ENCODE measurements at regions not wholly inside any gene's neighbourhood (a gene's known extent, or its start where the extent isn't known, plus 50 kb on each side); places are given as distances from the start of the nearest gene placed in this dataset.

DNA sequence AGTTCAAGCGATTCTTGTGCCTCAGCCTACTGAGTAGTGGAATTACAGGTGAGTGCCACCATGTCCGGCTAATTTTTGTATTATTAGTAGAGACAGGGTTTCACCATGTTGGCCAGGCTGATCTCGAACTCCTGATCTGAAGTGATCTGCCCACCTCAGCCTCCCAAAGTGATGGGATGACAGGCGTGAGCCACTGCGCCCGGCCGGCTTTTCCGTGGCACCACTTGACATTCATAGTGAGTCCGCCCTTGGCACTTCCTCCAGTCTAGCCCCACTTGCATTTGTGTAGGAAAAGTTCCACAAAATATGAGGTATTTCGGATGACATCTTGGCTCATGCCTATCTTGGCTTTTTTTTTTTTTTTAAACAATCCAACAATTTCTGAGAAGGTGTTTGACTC is 128.1 kb upstream of the ACBD5 start:
- Histone ChIP-seq H3K9me3 (no peaks in the 10 kb centered on the region), H3K4me1 (no peaks in the 10 kb centered on the region), H3K27me3 (ENCODE audit: insufficient read depth in 3 of 3, low read length in 2 of 3) (no peaks in the 10 kb centered on the region), H3K36me3 (ENCODE audit: insufficient read depth in 1 of 2, low read depth in 1 of 2) (no peaks in the 10 kb centered on the region), H3K27ac (no peak overlapping the region), H3K4me3 (no peak overlapping the region)
- ATAC-seq (no peak), DNase-seq (no peak)
- WGBS, 3 donors: 90 to 93% (median 93%) methylated on average over 10 of the region's 10 CpGs
- intact Hi-C loops (cut with DNase I): no loop called here
- no peak for TF ChIP-seq CTCF (IDR thresholded peaks at IDR 0.05)

DNA sequence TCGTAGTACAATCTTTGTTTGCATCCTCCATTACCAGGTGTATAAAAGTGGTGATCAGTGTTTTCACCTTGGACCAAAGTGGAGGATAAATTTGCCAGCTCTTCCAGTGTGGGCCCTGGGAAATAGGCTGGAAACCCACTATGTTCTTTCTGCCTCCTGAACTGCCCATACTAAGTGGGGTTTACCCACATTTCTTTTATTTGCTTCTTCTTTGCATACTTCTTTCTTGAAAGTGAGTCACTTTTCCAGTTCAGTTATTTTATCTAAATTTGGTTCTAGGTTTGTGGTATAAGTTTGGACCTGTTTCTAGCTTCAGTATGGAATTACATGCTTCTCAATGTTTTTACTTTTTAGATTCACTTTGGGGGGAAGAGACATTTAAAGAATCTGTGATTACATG is 126.2 kb upstream of the ACBD5 start:
- Histone ChIP-seq H3K4me3 (no peak overlapping the region), H3K27me3 (ENCODE audit: insufficient read depth in 3 of 3, low read length in 2 of 3) (no peaks in the 10 kb centered on the region), H3K36me3 (ENCODE audit: insufficient read depth in 1 of 2, low read depth in 1 of 2) (no peaks in the 10 kb centered on the region), H3K4me1 (no peaks in the 10 kb centered on the region), H3K9me3 (no peaks in the 10 kb centered on the region), H3K27ac (no peak overlapping the region)
- no peak for DNase-seq
- no peak for TF ChIP-seq CTCF (IDR thresholded peaks at IDR 0.05)
- ATAC-seq: no peak
- WGBS, 3 donors: 53 to 81% (median 69%) methylated on average over 1 of the region's 1 CpG
- intact Hi-C loops (cut with DNase I): no loop called here

GRCh38 chr10:27364028-27364427 is 123.4 kb upstream of the ACBD5 start:
- no peaks in the 10 kb centered on the region for H3K9me3 ChIP-seq
- DNase-seq (no peak), ATAC-seq (no peak)
- H3K4me1 ChIP-seq: no peaks in the 10 kb centered on the region
- TF ChIP-seq CTCF (IDR thresholded peaks at IDR 0.05): no peak
- intact Hi-C loops (cut with DNase I): no loop called here
- no peaks in the 10 kb centered on the region for H3K36me3 ChIP-seq (ENCODE audit: insufficient read depth in 1 of 2, low read depth in 1 of 2)
- H3K4me3 ChIP-seq: no peak overlapping the region
- H3K27me3 ChIP-seq (ENCODE audit: insufficient read depth in 3 of 3, low read length in 2 of 3): no peaks in the 10 kb centered on the region
- H3K27ac ChIP-seq: no peak overlapping the region
- WGBS, 3 donors: 48 to 61% (median 60%) methylated on average over 8 of the region's 8 CpGs

- no peaks in the 10 kb centered on the region for H3K27me3 ChIP-seq (ENCODE audit: insufficient read depth in 3 of 3, low read length in 2 of 3)
- H3K36me3 ChIP-seq (ENCODE audit: insufficient read depth in 1 of 2, low read depth in 1 of 2): no peaks in the 10 kb centered on the region
- intact Hi-C loops (cut with DNase I): no loop called here
- no peaks in the 10 kb centered on the region for H3K4me1 ChIP-seq
- no peaks in the 10 kb centered on the region for H3K9me3 ChIP-seq
- WGBS, 3 donors: 15 to 22% (median 17%) methylated on average over 3 of the region's 3 CpGs
- H3K4me3 ChIP-seq: no peak overlapping the region
- TF ChIP-seq CTCF (IDR thresholded peaks at IDR 0.05): peak; percentile 50
- H3K27ac ChIP-seq: no peak overlapping the region
- peak in 3 of 4 donors; percentile 57 to 69 (median 64) for ATAC-seq
- peak; percentile 59 to 67 for DNase-seq
Measured at GRCh38 chr10:27360581-27361172, 120.1 kb upstream of the ACBD5 start.

DNA sequence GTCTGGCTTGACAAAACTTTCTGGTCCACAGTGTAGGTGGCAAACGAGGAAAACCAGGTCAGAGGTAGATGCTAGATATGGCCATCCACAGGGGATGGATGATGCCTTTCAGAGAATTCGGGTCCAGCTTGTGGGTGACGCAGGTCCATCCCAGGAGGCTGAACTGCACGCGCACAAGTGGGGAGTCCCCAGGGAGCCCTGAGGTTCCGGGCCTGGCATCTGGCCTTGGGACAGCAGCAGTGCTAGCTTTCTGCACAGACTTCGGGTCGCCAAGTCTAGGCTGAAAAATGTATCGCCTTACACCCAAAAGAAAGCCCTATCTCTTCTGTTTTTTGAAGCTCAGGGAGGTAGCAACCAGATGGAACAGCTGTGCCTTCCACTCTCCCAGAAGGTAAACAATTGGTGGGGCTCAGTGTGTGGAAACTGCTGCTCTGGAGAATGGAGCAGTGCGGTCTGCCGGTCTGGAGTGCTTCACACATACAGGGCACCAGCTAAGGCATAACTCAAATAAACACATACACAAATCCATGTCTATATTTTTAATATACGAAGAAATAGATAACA is 119.3 kb upstream of the ACBD5 start:
- H3K27ac ChIP-seq: no peak overlapping the region
- H3K4me3 ChIP-seq: no peak overlapping the region
- H3K9me3 ChIP-seq: no peaks in the 10 kb centered on the region
- TF ChIP-seq CTCF (IDR thresholded peaks at IDR 0.05): no peak
- H3K36me3 ChIP-seq (ENCODE audit: insufficient read depth in 1 of 2, low read depth in 1 of 2): no peaks in the 10 kb centered on the region
- 45 to 58% (median 51%) methylated on average over 12 of the region's 12 CpGs for WGBS, 3 donors
- no peaks in the 10 kb centered on the region for H3K27me3 ChIP-seq (ENCODE audit: insufficient read depth in 3 of 3, low read length in 2 of 3)
- DNase-seq: no peak
- H3K4me1 ChIP-seq: no peaks in the 10 kb centered on the region
- ATAC-seq: no peak
- intact Hi-C loops (cut with DNase I): loop anchor here in 1 of 2 donors (5.0 kb wide), 1 partner anchor 468 kb away; no protein-coding TSS in a partner anchor

Measured in psoas muscle (tissue), 7 donors.